ENCODE measurements at regions not wholly inside any gene's neighbourhood (a gene's known extent, or its start where the extent isn't known, plus 50 kb on each side); places are given as distances from the start of the nearest gene placed in this dataset.

- Histone ChIP-seq H3K56ac (ENCODE audit: extremely low read depth, insufficient read depth, low read length) (no peak overlapping the region), H3K9ac (ENCODE audit: low read depth, low read length) (no peak overlapping the region), H3K23ac (ENCODE audit: low read depth, low read length) (no peak overlapping the region), H3K4me1 (ENCODE audit: control insufficient read depth, insufficient read depth, low read length) (peaks cover 1% of the 10 kb centered on the region; the same call in 1 of the 2 replicates), H3K4me2 (ENCODE audit: low read depth, low read length) (no peak overlapping the region), H3K27ac (ENCODE audit: insufficient read depth, low read length) (no peak overlapping the region), H3K36me3 (ENCODE audit: control insufficient read depth, insufficient read depth, low read length) (no peaks in the 10 kb centered on the region), H2BK5ac (ENCODE audit: low read depth, low read length, poor library complexity, severe bottlenecking) (no peak overlapping the region), H3K27me3 (ENCODE audit: control insufficient read depth, insufficient read depth, low read length) (peaks cover 3% of the 10 kb centered on the region; the same call in 1 of the 2 replicates), H3K79me1 (ENCODE audit: low read depth in 1 of 2, low read length in 2 of 2) (no peaks in the 10 kb centered on the region), H4K91ac (ENCODE audit: insufficient read depth, low read depth, low read length) (no peak overlapping the region), H2BK15ac (ENCODE audit: low read depth, low read length) (no peak overlapping the region), H3K9me1 (ENCODE audit: insufficient read depth, low read length) (peaks cover 2% of the 10 kb centered on the region; the same call in 1 of the 2 replicates), H4K5ac (ENCODE audit: low read depth, low read length) (no peak overlapping the region), H2AK5ac (ENCODE audit: low read depth, low read length) (no peak overlapping the region), H3K4ac (ENCODE audit: low read depth, low read length) (no peak overlapping the region), H2AFZ (replicated peaks; ENCODE audit: low read length, poor library complexity) (no peak overlapping the region), H2AK9ac (replicated peaks; ENCODE audit: low read depth, low read length, poor library complexity) (no peak overlapping the region), H3K14ac (replicated peaks; ENCODE audit: low read depth, low read length) (no peak overlapping the region), H3K4me3 (ENCODE audit: insufficient read depth, low read depth, low read length) (no peak overlapping the region), H4K20me1 (ENCODE audit: insufficient read depth, low read length) (no peaks in the 10 kb centered on the region), H3K18ac (ENCODE audit: low read depth, low read length) (no peak overlapping the region), H3K9me3 (ENCODE audit: control insufficient read depth, insufficient read depth, low read length) (no peaks in the 10 kb centered on the region), H4K8ac (ENCODE audit: low read depth in 2 of 2, low read length in 2 of 2) (no peak overlapping the region), H2BK20ac (ENCODE audit: low read depth, low read length) (no peak overlapping the region), H2BK120ac (ENCODE audit: low read depth, low read length) (no peak overlapping the region)
- no TSS peak for BruUV-seq (replicated peaks)
- WGBS, 2 experiments (ENCODE audit: extremely low coverage in 2 of 2, insufficient read length in 1 of 2), result 94% methylated on average over 2 of the region's 4 CpGs; no CpG with 5 or more reads in 1 of the 2 experiments
- dilution Hi-C loops (cut with HindIII; ENCODE audit: low sequenced_read_pairs, unreplicated experiment) (no loop called here), in situ Hi-C loops (cut with MboI; ENCODE audit: low sequenced_read_pairs) (no loop called here), intact Hi-C loops (cut with micrococcal nuclease) (no loop called here)
- TF ChIP-seq ELK1 (IDR thresholded peaks at IDR 0.05; ENCODE audit: borderline replicate concordance, low read depth, low read length), result no peak
- TF ChIP-seq MXI1 (IDR thresholded peaks at IDR 0.05; ENCODE audit: borderline replicate concordance, low read depth, low read length), result no peak
- TF ChIP-seq CEBPB (IDR thresholded peaks at IDR 0.05; ENCODE audit: low read depth, low read length), result no peak
- no peak for TF ChIP-seq CTCF (conservative IDR thresholded peaks at IDR 0.05; ENCODE audit: low read depth, low read length)
- TF ChIP-seq FOS (IDR thresholded peaks at IDR 0.05; ENCODE audit: low read depth, low read length), result no peak
- no peak for TF ChIP-seq USF2 (IDR thresholded peaks at IDR 0.05; ENCODE audit: low read depth, low read length)
- no peak for TF ChIP-seq RAD21 (IDR thresholded peaks at IDR 0.05; ENCODE audit: low read length)
- no peak for TF ChIP-seq MAZ (IDR thresholded peaks at IDR 0.05; ENCODE audit: borderline replicate concordance, low read depth, low read length)
- TF ChIP-seq MAFK (IDR thresholded peaks at IDR 0.05; ENCODE audit: low read depth, low read length), result no peak
- TF ChIP-seq NFE2L2 (IDR thresholded peaks at IDR 0.05; ENCODE audit: low read depth, low read length), result no peak
- no peak for TF ChIP-seq RFX5 (IDR thresholded peaks at IDR 0.05; ENCODE audit: low read depth, low read length)
- no peak for TF ChIP-seq SMC3 (IDR thresholded peaks at IDR 0.05; ENCODE audit: low read depth, low read length)
- no peak for TF ChIP-seq RCOR1 (IDR thresholded peaks at IDR 0.05; ENCODE audit: insufficient replicate concordance, low read length)
- TF ChIP-seq CHD1 (IDR thresholded peaks at IDR 0.05; ENCODE audit: low read depth, low read length), result no peak
- no peak for TF ChIP-seq BHLHE40 (IDR thresholded peaks at IDR 0.05; ENCODE audit: low read depth, low read length)
- no peak for TF ChIP-seq POLR2A (IDR thresholded peaks at IDR 0.05; ENCODE audit: low read depth, low read length)
- CTCF ChIA-PET, result no interaction called here
- no peak for DNase-seq
- no peak for ATAC-seq (ENCODE audit: low read depth)
- POLR2A ChIA-PET (ENCODE audit: unreplicated experiment), result no interaction called here
These were observed 198.7 kb upstream of the PROK2 start for GRCh38 chr3:71983694-71984093.

All from IMR-90 (cell line).